ENCODE measurements at regions not wholly inside any gene's neighbourhood (a gene's known extent, or its start where the extent isn't known, plus 50 kb on each side); places are given as distances from the start of the nearest gene placed in this dataset.

GRCh38 chr9:107734256-107735013 is 244.9 kb upstream of the KLF4 start:
- POLR2A ChIA-PET, result no interaction called here
- peaks cover 0 to 17% (median 0%) of the 10 kb centered on the region in 5 donors for H3K27me3 Mint-ChIP-seq
- H3K4me3 Mint-ChIP-seq, result no peak overlapping the region

GRCh38 chr9:107733523-107733894 is 243.9 kb upstream of the KLF4 start:
- Mint-ChIP-seq H3K9me3 (peaks cover 0 to 9% (median 0%) of the 10 kb centered on the region in 9 donors), H3K27ac (no peak overlapping the region), H3K36me3 (no peaks in the 10 kb centered on the region), H3K4me1 (peaks cover 0 to 4% (median 0%) of the 10 kb centered on the region in 4 donors), H3K4me3 (no peak overlapping the region), H3K27me3 (peaks cover 0 to 17% (median 0%) of the 10 kb centered on the region in 5 donors)
- DNase-seq, result no peak
- POLR2A ChIA-PET, result no interaction called here
- no peak for ATAC-seq

More at GRCh38 chr9:107734256-107735013, 244.9 kb upstream of the KLF4 start:
- no peaks in the 10 kb centered on the region for H3K36me3 Mint-ChIP-seq
- H3K9me3 Mint-ChIP-seq, result peaks cover 0 to 4% (median 0%) of the 10 kb centered on the region in 9 donors
- no peak overlapping the region for H3K27ac Mint-ChIP-seq
- peaks cover 0 to 4% (median 0%) of the 10 kb centered on the region in 4 donors for H3K4me1 Mint-ChIP-seq
- ATAC-seq, result no peak
- no peak for DNase-seq

- no peak for DNase-seq
- ATAC-seq, result no peak
- no peak overlapping the region for H3K27ac Mint-ChIP-seq
- peaks cover 0 to 17% (median 0%) of the 10 kb centered on the region in 5 donors for H3K27me3 Mint-ChIP-seq
- H3K36me3 Mint-ChIP-seq, result no peaks in the 10 kb centered on the region
- POLR2A ChIA-PET, result no interaction called here
- peaks cover 0 to 4% (median 0%) of the 10 kb centered on the region in 4 donors for H3K4me1 Mint-ChIP-seq
- no peak overlapping the region for H3K4me3 Mint-ChIP-seq
- peaks cover 0 to 9% (median 0%) of the 10 kb centered on the region in 9 donors for H3K9me3 Mint-ChIP-seq
These were observed 243.4 kb upstream of the KLF4 start for GRCh38 chr9:107732781-107733522.

GRCh38 chr9:107731115-107731762 is 241.7 kb upstream of the KLF4 start:
- POLR2A ChIA-PET, result no interaction called here
- no peak overlapping the region for H3K27ac Mint-ChIP-seq
- no peak for ATAC-seq
- DNase-seq, result no peak
- H3K9me3 Mint-ChIP-seq, result peaks cover 0 to 18% (median 0%) of the 10 kb centered on the region in 9 donors
- H3K4me1 Mint-ChIP-seq, result peaks cover 0 to 4% (median 0%) of the 10 kb centered on the region in 4 donors
- H3K27me3 Mint-ChIP-seq, result peaks cover 0 to 6% (median 0%) of the 10 kb centered on the region in 5 donors
- H3K36me3 Mint-ChIP-seq, result no peaks in the 10 kb centered on the region
- no peak overlapping the region for H3K4me3 Mint-ChIP-seq

- H3K4me1 Mint-ChIP-seq, result peaks cover 0 to 2% (median 0%) of the 10 kb centered on the region in 4 donors
- H3K27me3 Mint-ChIP-seq, result peaks cover 0 to 3% (median 0%) of the 10 kb centered on the region in 5 donors
- POLR2A ChIA-PET, result no interaction called here
- DNase-seq (no peak), ATAC-seq (no peak)
- peaks cover 0 to 18% (median 0%) of the 10 kb centered on the region in 9 donors for H3K9me3 Mint-ChIP-seq
- H3K27ac Mint-ChIP-seq, result no peak overlapping the region
- H3K4me3 Mint-ChIP-seq, result no peak overlapping the region
- H3K36me3 Mint-ChIP-seq, result no peaks in the 10 kb centered on the region
These were observed 241.1 kb upstream of the KLF4 start for GRCh38 chr9:107730666-107731065.

GRCh38 chr9:107727086-107727780 is 237.7 kb upstream of the KLF4 start:
- Mint-ChIP-seq H3K4me3 (no peak overlapping the region), H3K4me1 (no peaks in the 10 kb centered on the region), H3K9me3 (peaks cover 0 to 28% (median 5%) of the 10 kb centered on the region in 9 donors), H3K27ac (no peak overlapping the region), H3K36me3 (no peaks in the 10 kb centered on the region), H3K27me3 (peaks cover 0 to 4% (median 0%) of the 10 kb centered on the region in 5 donors)
- ATAC-seq (no peak), DNase-seq (no peak)
- POLR2A ChIA-PET, result no interaction called here

GRCh38 chr9:107723015-107723414 is 233.4 kb upstream of the KLF4 start:
- H3K9me3 Mint-ChIP-seq, result peaks cover 0 to 20% (median 6%) of the 10 kb centered on the region in 9 donors
- H3K27me3 Mint-ChIP-seq, result peaks cover 0 to 12% (median 2%) of the 10 kb centered on the region in 5 donors
- no peak for DNase-seq
- no peak for ATAC-seq
- no peaks in the 10 kb centered on the region for H3K4me1 Mint-ChIP-seq
- H3K36me3 Mint-ChIP-seq, result no peaks in the 10 kb centered on the region
- H3K4me3 Mint-ChIP-seq, result no peak overlapping the region
- H3K27ac Mint-ChIP-seq, result no peak overlapping the region
- POLR2A ChIA-PET, result no interaction called here

GRCh38 chr9:107721705-107722245 is 232.2 kb upstream of the KLF4 start:
- no peaks in the 10 kb centered on the region for H3K36me3 Mint-ChIP-seq
- ATAC-seq (no peak), DNase-seq (no peak)
- H3K9me3 Mint-ChIP-seq, result peaks cover 0 to 14% (median 7%) of the 10 kb centered on the region in 9 donors
- H3K27me3 Mint-ChIP-seq, result peaks cover 0 to 12% (median 2%) of the 10 kb centered on the region in 5 donors
- no peak overlapping the region for H3K4me3 Mint-ChIP-seq
- POLR2A ChIA-PET, result no interaction called here
- no peak overlapping the region for H3K27ac Mint-ChIP-seq
- no peaks in the 10 kb centered on the region for H3K4me1 Mint-ChIP-seq

GRCh38 chr9:107720501-107720900 is 230.9 kb upstream of the KLF4 start:
- ATAC-seq (no peak), DNase-seq (no peak)
- Mint-ChIP-seq H3K9me3 (peaks cover 0 to 12% (median 7%) of the 10 kb centered on the region in 9 donors), H3K27ac (no peak overlapping the region), H3K36me3 (no peaks in the 10 kb centered on the region), H3K4me3 (no peak overlapping the region), H3K4me1 (no peaks in the 10 kb centered on the region), H3K27me3 (peaks cover 0 to 12% (median 2%) of the 10 kb centered on the region in 5 donors)
- POLR2A ChIA-PET, result no interaction called here

- POLR2A ChIA-PET, result no interaction called here
- H3K9me3 Mint-ChIP-seq, result peaks cover 0 to 15% (median 6%) of the 10 kb centered on the region in 9 donors
- peaks cover 2 to 16% (median 7%) of the 10 kb centered on the region in 5 donors for H3K27me3 Mint-ChIP-seq
- ATAC-seq (no peak), DNase-seq (no peak)
- no peaks in the 10 kb centered on the region for H3K36me3 Mint-ChIP-seq
- H3K4me1 Mint-ChIP-seq, result no peaks in the 10 kb centered on the region
- no peak overlapping the region for H3K27ac Mint-ChIP-seq
- H3K4me3 Mint-ChIP-seq, result no peak overlapping the region
These were observed 228.2 kb upstream of the KLF4 start for GRCh38 chr9:107717529-107718314.

GRCh38 chr9:107715740-107716139 is 226.2 kb upstream of the KLF4 start:
- no peak overlapping the region for H3K4me3 Mint-ChIP-seq
- H3K4me1 Mint-ChIP-seq, result no peaks in the 10 kb centered on the region
- POLR2A ChIA-PET, result no interaction called here

GRCh38 chr9:107713470-107713869 is 223.9 kb upstream of the KLF4 start:
- H3K9me3 Mint-ChIP-seq, result peaks cover 0 to 10% (median 5%) of the 10 kb centered on the region in 9 donors
- DNase-seq, result no peak
- H3K36me3 Mint-ChIP-seq, result no peaks in the 10 kb centered on the region
- H3K27ac Mint-ChIP-seq, result no peak overlapping the region
- H3K27me3 Mint-ChIP-seq, result peaks cover 5 to 30% (median 9%) of the 10 kb centered on the region in 5 donors
- H3K4me1 Mint-ChIP-seq, result no peaks in the 10 kb centered on the region
- no peak for ATAC-seq
- no peak overlapping the region for H3K4me3 Mint-ChIP-seq
- POLR2A ChIA-PET, result no interaction called here

More at GRCh38 chr9:107715740-107716139, 226.2 kb upstream of the KLF4 start:
- H3K36me3 Mint-ChIP-seq, result no peaks in the 10 kb centered on the region
- H3K27ac Mint-ChIP-seq, result no peak overlapping the region
- peaks cover 0 to 10% (median 5%) of the 10 kb centered on the region in 9 donors for H3K9me3 Mint-ChIP-seq
- no peak for ATAC-seq
- peaks cover 5 to 29% (median 11%) of the 10 kb centered on the region in 5 donors for H3K27me3 Mint-ChIP-seq
- DNase-seq, result no peak
